Choroid plexus epithelial cell (primary cell): ENCODE measurements at regions not wholly inside any gene's neighbourhood (a gene's known extent, or its start where the extent isn't known, plus 50 kb on each side); places are given as distances from the start of the nearest gene placed in this dataset.

ENCODE experiments used
- DNase-seq: peaks from one replicate; pipeline ENCODE4 v3.0.0-alpha.2; 2010; ENCODE audit warnings: low read depth
- H3K4me3 ChIP-seq: 2 replicates; pipeline ENCODE4 v1.5.1; 2011; ENCODE audit warnings: low read depth, mild to moderate bottlenecking, control low read depth, low read length, moderate library complexity
- CTCF ChIP-seq: conservative IDR thresholded peaks from 2 replicates; pipeline ENCODE4 v1.5.1; 2011; ENCODE audit warnings: low read depth, mild to moderate bottlenecking, control low read depth, inconsistent platforms, low read length, moderate library complexity

DNA sequence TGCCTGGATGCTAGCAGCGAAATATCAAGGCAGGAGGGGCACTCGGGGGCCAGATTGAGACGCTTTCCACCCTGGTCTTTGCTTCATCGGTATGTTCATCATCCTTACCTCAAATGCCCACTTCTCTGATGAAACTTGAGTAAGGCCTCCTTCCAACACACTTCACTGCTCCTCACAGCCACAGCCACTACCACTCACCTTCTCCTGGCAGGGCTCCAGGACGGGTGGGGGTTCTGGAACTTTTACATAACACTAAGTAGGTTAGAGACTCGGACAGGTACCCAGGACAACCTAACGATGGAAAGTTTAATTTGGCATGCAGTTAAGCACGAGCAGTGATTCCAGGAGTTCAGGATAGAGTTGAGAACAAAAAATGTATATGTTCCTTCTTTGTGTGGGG, 73.9 kb upstream of the SPAG17 start:
- no peak for TF ChIP-seq CTCF
- H3K4me3 ChIP-seq: no peak overlapping the region
- DNase-seq: no peak

GRCh38 chr1:118257946-118258345, 72.9 kb upstream of the SPAG17 start:
- no peak for TF ChIP-seq CTCF
- no peak for DNase-seq
- H3K4me3 ChIP-seq: no peak overlapping the region

DNA sequence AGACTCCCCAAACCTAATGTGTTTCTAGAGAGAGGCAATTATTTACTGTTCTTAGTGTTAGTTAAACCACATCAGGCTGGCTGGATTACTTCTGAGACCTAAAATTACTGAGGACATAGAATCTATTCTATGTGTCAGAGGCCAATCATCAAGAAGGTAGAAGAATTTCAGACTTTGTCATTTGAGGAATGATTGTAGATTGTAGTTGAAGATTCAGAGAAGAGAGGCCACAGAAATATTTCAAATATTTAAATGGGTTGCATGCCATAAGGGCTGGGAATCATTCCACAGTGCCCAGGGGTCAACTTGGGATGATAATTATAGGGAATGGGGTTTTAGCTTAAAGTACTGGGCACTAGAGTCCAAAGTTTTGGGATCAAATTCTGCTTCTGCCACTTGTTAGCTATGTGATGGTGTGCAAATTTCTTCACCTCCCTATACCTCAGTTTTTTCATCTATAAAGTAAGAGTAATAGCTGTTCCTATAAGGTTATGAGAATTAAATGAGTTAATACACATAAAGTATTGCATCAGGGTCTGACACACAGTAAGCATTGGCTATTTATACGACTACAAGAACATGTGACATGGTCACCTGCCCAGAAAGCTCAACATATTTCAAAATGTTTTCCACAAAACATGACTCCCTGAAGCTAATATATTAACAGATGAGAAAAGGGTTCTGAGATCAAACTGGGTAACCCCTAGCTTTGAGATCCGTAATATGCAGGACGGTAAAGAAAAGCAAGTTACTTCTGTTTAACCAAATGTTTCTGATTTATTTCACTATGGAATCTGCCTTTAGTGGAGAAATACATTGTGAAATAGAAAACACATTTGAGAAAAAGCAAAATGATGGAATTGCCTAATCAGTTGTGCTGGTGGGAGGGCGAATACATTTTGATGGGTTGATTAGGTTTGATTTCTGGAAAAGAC, 69.7 kb upstream of the SPAG17 start:
- peak; percentile 3 for DNase-seq
- TF ChIP-seq CTCF: no peak
- no peak overlapping the region for H3K4me3 ChIP-seq

GRCh38 chr1:118254001-118254400, 69.0 kb upstream of the SPAG17 start:
- no peak for DNase-seq
- H3K4me3 ChIP-seq: no peak overlapping the region
- TF ChIP-seq CTCF: no peak

DNA sequence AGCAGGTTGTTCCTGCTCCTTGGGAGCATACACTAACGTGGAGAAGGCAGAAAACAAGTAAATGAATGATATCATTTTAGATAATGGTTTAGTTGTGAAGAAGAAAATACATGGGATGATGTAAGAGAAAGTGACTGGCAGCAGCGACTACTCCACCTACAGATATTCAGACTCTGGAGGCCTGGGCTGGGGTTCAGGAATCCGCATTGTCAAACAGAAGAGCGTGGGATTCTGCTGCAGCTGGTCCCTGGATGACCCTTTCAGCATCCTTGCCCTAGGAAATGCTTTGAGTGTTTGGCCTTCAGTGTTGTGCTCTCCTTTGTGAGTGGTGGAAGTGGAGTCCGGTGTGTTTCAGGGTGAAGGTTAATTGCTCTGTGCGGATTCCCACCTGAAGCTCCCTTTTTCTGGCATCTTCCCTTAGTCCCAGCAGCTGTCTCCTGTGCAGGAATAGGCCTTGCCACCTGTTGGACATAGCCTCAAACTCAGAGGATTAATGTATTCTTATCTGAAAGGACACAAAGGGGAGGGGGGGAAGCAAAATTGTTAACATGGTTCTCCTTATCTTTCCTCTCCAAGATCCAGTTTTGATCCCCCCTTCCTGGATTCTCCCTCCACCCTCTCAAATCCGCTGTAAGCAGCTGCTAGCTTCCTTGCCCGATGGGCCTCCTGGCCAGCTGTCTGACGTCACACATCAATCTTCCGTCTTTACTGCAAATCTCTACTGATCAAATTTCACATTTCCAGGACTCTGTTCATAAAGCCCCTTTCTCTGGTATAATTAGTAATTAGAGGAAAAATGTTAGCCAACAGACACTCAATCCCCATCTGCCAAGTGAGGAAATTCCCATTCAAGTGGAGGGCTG, 68.3 kb upstream of the SPAG17 start:
- H3K4me3 ChIP-seq: no peak overlapping the region
- DNase-seq: no peak
- TF ChIP-seq CTCF: no peak

- TF ChIP-seq CTCF: no peak
- no peak overlapping the region for H3K4me3 ChIP-seq
- no peak for DNase-seq
Observed at GRCh38 chr1:118252624-118253023, 67.6 kb upstream of the SPAG17 start.
